H1 (cell line): ENCODE measurements at regions not wholly inside any gene's neighbourhood (a gene's known extent, or its start where the extent isn't known, plus 50 kb on each side); places are given as distances from the start of the nearest gene placed in this dataset.

Experiments
- CTCF ChIA-PET: fragments of 300-600 bp; sonication (Branson Sonifier 250); formaldehyde crosslinking; loops from one replicate; lab custom pipeline; 2021; ENCODE audit not compliant: partially characterized antibody; lab: Charles Lee
- POLR2A ChIA-PET: fragments of 300-600 bp; sonication (Branson Sonifier 250); formaldehyde crosslinking; loops from one replicate; lab custom pipeline; 2021; ENCODE audit warnings: inconsistent platforms; ENCODE audit not compliant: partially characterized antibody; lab: Charles Lee
- DNase-seq, 2 experiments: peaks; one replicate each; pipeline versions ENCODE4 v3.0.0 to v3.0.0-alpha.2; 2010 to 2022; ENCODE audit warnings: low spot score in 2 of 2, low read depth in 1 of 2, mixed read lengths in 1 of 2
- FAIRE-seq: peaks from 2 replicates; lab custom pipeline; 2011; peaks lifted over from hg19 to GRCh38; lab: Jason Lieb, UNC
- H2AFZ ChIP-seq: 2 replicates; pipeline ENCODE4 v1.8.1; 2012; ENCODE audit warnings: low read length, inconsistent platforms
- H2AK5ac ChIP-seq: 2 replicates; pipeline ENCODE4 v1.6.1; 2013; ENCODE audit warnings: low read depth, low read length
- H2BK120ac ChIP-seq: replicated peaks from 2 replicates; pipeline ENCODE3; 2013; ENCODE audit warnings: low read depth, low read length, inconsistent platforms
- H2BK12ac ChIP-seq: 2 replicates; pipeline ENCODE4 v1.6.1; 2013; ENCODE audit warnings: low read depth, low read length
- H2BK15ac ChIP-seq: 2 replicates; pipeline ENCODE4 v1.6.1; 2013; ENCODE audit warnings: low read length
- H2BK20ac ChIP-seq: 2 replicates; pipeline ENCODE4 v1.6.1; 2013; ENCODE audit warnings: low read length
- H2BK5ac ChIP-seq: 2 replicates; pipeline ENCODE4 v1.6.1; 2013; ENCODE audit warnings: low read depth, low read length
- H3K14ac ChIP-seq: 2 replicates; pipeline ENCODE4 v1.6.1; 2013; ENCODE audit warnings: inconsistent platforms; ENCODE audit not compliant: insufficient read length
- H3K18ac ChIP-seq: 2 replicates; pipeline ENCODE4 v1.6.1; 2013; ENCODE audit warnings: low read length; ENCODE audit errors: extremely low read depth
- H3K23ac ChIP-seq: 2 replicates; pipeline ENCODE4 v1.6.1; 2013; ENCODE audit warnings: inconsistent platforms; ENCODE audit not compliant: insufficient read length
- H3K23me2 ChIP-seq: 2 replicates; pipeline ENCODE4 v1.6.1; 2013; ENCODE audit warnings: low read depth, low read length
- H3K27ac ChIP-seq: 2 replicates; pipeline ENCODE4 v1.6.1; 2011; ENCODE audit warnings: low read depth, low read length, inconsistent platforms
- H3K27me3 ChIP-seq, 4 experiments: replicated peaks in 1 of 4; 1 replicate in 1 of 4; 2 replicates in 3 of 4; pipeline versions ENCODE4 v1.6.1 to v1.8.1; 2011 to 2013; ENCODE audit warnings: low read length in 3 of 4, mild to moderate bottlenecking in 3 of 4, inconsistent platforms in 2 of 4, mixed read lengths in 2 of 4, moderate library complexity in 1 of 4; ENCODE audit not compliant: control insufficient read depth in 3 of 4, insufficient read depth in 3 of 4; ENCODE audit errors: extremely low read depth in 1 of 4
- H3K36me3 ChIP-seq, 4 experiments: 2 replicates each; pipeline versions ENCODE4 v1.6.1 to v1.8.1; 2011 to 2013; ENCODE audit warnings: mild to moderate bottlenecking in 4 of 4, low read length in 3 of 4, moderate library complexity in 2 of 4, control low read depth in 1 of 4, inconsistent platforms in 1 of 4; ENCODE audit not compliant: insufficient read depth in 4 of 4, control insufficient read depth in 2 of 4
- H3K4ac ChIP-seq: replicated peaks from 2 replicates; pipeline ENCODE3; 2013; ENCODE audit warnings: low read length, low read depth, mixed read lengths, inconsistent platforms; ENCODE audit not compliant: insufficient read length
- H3K4me1 ChIP-seq, 4 experiments: replicated peaks in 1 of 4; 1 replicate in 1 of 4; 2 replicates in 3 of 4; pipeline versions ENCODE4 v1.6.1 to v1.8.1; 2011 to 2013; ENCODE audit warnings: low read length in 3 of 4, inconsistent platforms in 2 of 4, mixed read lengths in 1 of 4; ENCODE audit not compliant: insufficient read depth in 4 of 4, control insufficient read depth in 3 of 4
- H3K4me2 ChIP-seq, 2 experiments: 2 replicates each; pipeline versions ENCODE4 v1.6.1 to v1.8.1; 2011 to 2013; ENCODE audit warnings: low read depth in 2 of 2, low read length in 2 of 2, control low read depth in 1 of 2, inconsistent platforms in 1 of 2, mild to moderate bottlenecking in 1 of 2; ENCODE audit not compliant: insufficient read depth in 1 of 2
- H3K4me3 ChIP-seq, 4 experiments: fragments of 200-600, 300-600 bp in 1 of 4; sonication (generic), shearing (Covaris generic), sonication (Bioruptor Twin) in 1 of 4; 2 replicates each; pipeline versions ENCODE4 v1.5.1 to v1.8.1; 2011 to 2016; ENCODE audit warnings: low read length in 4 of 4, low read depth in 3 of 4, control low read depth in 2 of 4, inconsistent platforms in 2 of 4, mild to moderate bottlenecking in 2 of 4, mixed read lengths in 1 of 4, moderate library complexity in 1 of 4; ENCODE audit not compliant: insufficient read depth in 2 of 4; ENCODE audit errors: extremely low read depth in 1 of 4
- H3K56ac ChIP-seq: replicated peaks from 2 replicates; pipeline ENCODE3; 2013; ENCODE audit warnings: low read depth, mild to moderate bottlenecking, mixed read lengths, low read length, inconsistent platforms; ENCODE audit not compliant: insufficient read length
- H3K79me1 ChIP-seq: 2 replicates; pipeline ENCODE4 v1.6.1; 2013; ENCODE audit warnings: low read depth, low read length, control low read depth
- H3K79me2 ChIP-seq, 2 experiments: 2 replicates each; pipeline versions ENCODE4 v1.6.1 to v1.8.1; 2012 to 2013; ENCODE audit warnings: low read length in 2 of 2, mild to moderate bottlenecking in 2 of 2, inconsistent platforms in 1 of 2; ENCODE audit not compliant: insufficient read depth in 2 of 2, control insufficient read depth in 1 of 2
- H3K9ac ChIP-seq, 4 experiments: replicated peaks in 1 of 4; 1 replicate in 1 of 4; 2 replicates in 3 of 4; pipeline versions ENCODE4 v1.6.1 to v1.8.1; 2011 to 2013; ENCODE audit warnings: low read depth in 3 of 4, low read length in 3 of 4, control low read depth in 2 of 4, mild to moderate bottlenecking in 2 of 4, moderate library complexity in 2 of 4, inconsistent platforms in 1 of 4; ENCODE audit errors: extremely low read depth in 1 of 4
- H3K9me3 ChIP-seq, 2 experiments: 2 replicates each; pipeline versions ENCODE4 v1.6.1 to v1.8.1; 2012 to 2013; ENCODE audit warnings: mild to moderate bottlenecking in 2 of 2, moderate library complexity in 2 of 2, control low read depth in 1 of 2, inconsistent platforms in 1 of 2, low read depth in 1 of 2, low read length in 1 of 2, mixed read lengths in 1 of 2; ENCODE audit not compliant: insufficient read depth in 2 of 2
- H4K20me1 ChIP-seq, 2 experiments: replicated peaks in 1 of 2; 2 replicates each; pipeline versions ENCODE3 to v1.8.1; 2011 to 2013; ENCODE audit warnings: inconsistent platforms in 2 of 2, low read length in 2 of 2, mild to moderate bottlenecking in 1 of 2; ENCODE audit not compliant: insufficient read depth in 2 of 2, control insufficient read depth in 1 of 2
- H4K5ac ChIP-seq: 2 replicates; pipeline ENCODE4 v1.6.1; 2013; ENCODE audit warnings: low read length, low read depth, mixed read lengths, inconsistent platforms; ENCODE audit not compliant: insufficient read length
- H4K8ac ChIP-seq: 2 replicates; pipeline ENCODE4 v1.8.0; 2013; ENCODE audit warnings: mild to moderate bottlenecking, moderate library complexity, low read length, inconsistent platforms; ENCODE audit not compliant: insufficient read depth; ENCODE audit errors: extremely low read depth
- H4K91ac ChIP-seq: replicated peaks from 2 replicates; pipeline ENCODE3; 2013; ENCODE audit warnings: low read length, mixed read lengths, inconsistent platforms; ENCODE audit not compliant: insufficient read length
- BCL11A ChIP-seq, 2 experiments: IDR thresholded peaks; one replicate each; pipeline ENCODE4 v1.6.1; 2011; ENCODE audit warnings: low read depth in 2 of 2, low read length in 2 of 2, mild to moderate bottlenecking in 2 of 2
- GTF2F1 ChIP-seq: IDR thresholded peaks from 2 replicates; pipeline ENCODE4 v1.6.1; 2012; ENCODE audit warnings: low read depth, low read length, improper control_type of control experiment, borderline replicate concordance
- SP4 ChIP-seq: IDR thresholded peaks from 2 replicates; pipeline ENCODE4 v1.6.1; 2012; ENCODE audit warnings: low read length, inconsistent platforms
- WGBS, 2 experiments: shearing (Covaris generic) in 1 of 2; methylation state at CpG; one replicate each; pipeline versions ENCODE4 v1.1.6 to v1.1.7; 2013 to 2015; ENCODE audit warnings: low lambda C conversion rate in 2 of 2, mixed read lengths in 2 of 2, inconsistent platforms in 1 of 2, low coverage in 1 of 2, missing lambda C conversion rate in 1 of 2; ENCODE audit not compliant: insufficient replicate concordance in 2 of 2, insufficient coverage in 1 of 2, insufficient read length in 1 of 2; ENCODE audit errors: extremely low coverage in 1 of 2, missing lambda C conversion rate in 1 of 2; 5-methylcytosine and 5-hydroxymethylcytosine counted together

- Histone ChIP-seq H4K91ac (no peak overlapping the region), H2BK20ac (no peak overlapping the region), H3K23me2 (no peaks in the 10 kb centered on the region), H4K20me1 (no peaks in the 10 kb centered on the region), H3K79me1 (no peaks in the 10 kb centered on the region), H2BK15ac (no peak overlapping the region), H3K4me3 (no peak overlapping the region), H2BK5ac (no peak overlapping the region), H3K4ac (no peak overlapping the region), H3K4me2 (no peak overlapping the region), H2BK12ac (no peak overlapping the region), H3K9me3 (no peaks in the 10 kb centered on the region), H3K27ac (no peak overlapping the region), H3K9ac (no peak overlapping the region), H3K36me3 (no peaks in the 10 kb centered on the region), H3K23ac (no peak overlapping the region), H3K18ac (no peak overlapping the region), H4K5ac (no peak overlapping the region), H3K79me2 (no peaks in the 10 kb centered on the region), H3K27me3 (no peaks in the 10 kb centered on the region), H2AK5ac (no peak overlapping the region), H4K8ac (no peak overlapping the region), H3K56ac (no peak overlapping the region), H2BK120ac (no peak overlapping the region), H3K4me1 (no peaks in the 10 kb centered on the region), H2AFZ (no peak overlapping the region), H3K14ac (no peak overlapping the region)
- TF ChIP-seq BCL11A (IDR thresholded peaks at IDR 0.05; ENCODE audit: low read depth in 2 of 2, low read length in 2 of 2) (no peak), SP4 (no peak), GTF2F1 (no peak)
- DNase-seq (no peak), FAIRE-seq (no peak)
- 87% methylated on average over 4 of the region's 4 CpGs; no CpG with 5 or more reads in 1 of the 2 experiments for WGBS, 2 experiments
- CTCF ChIA-PET = interaction anchor here (0.6 to 2.3 kb wide), 10 partner anchors 12 to 795 kb away, joined by 3 to 11 read pairs (median 4); no protein-coding TSS in a partner anchor
- POLR2A ChIA-PET = no interaction called here
These were observed 550.7 kb downstream of the ETS1 start for GRCh38 chr11:128036556-128037093.
